HL-60 (cell line): ENCODE measurements at regions not wholly inside any gene's neighbourhood (a gene's known extent, or its start where the extent isn't known, plus 50 kb on each side); places are given as distances from the start of the nearest gene placed in this dataset.

ENCODE experiments used
- GABPA ChIP-seq: IDR thresholded peaks from 2 replicates; pipeline ENCODE4 v1.6.1; 2012; ENCODE audit warnings: low read depth
- POLR2AphosphoS5 ChIP-seq: IDR thresholded peaks from 2 replicates; pipeline ENCODE4 v1.6.1; 2012; ENCODE audit warnings: low read depth
- TF ChIP-seq, protein P1 (sequence below): IDR thresholded peaks from one replicate; pipeline ENCODE4 v1.5.1; 2011; ENCODE audit warnings: low read length, control low read depth, inconsistent platforms; ENCODE audit not compliant: insufficient read depth
- TF ChIP-seq, protein P2 (sequence below): IDR thresholded peaks from 2 replicates; pipeline ENCODE4 v1.6.1; 2012; ENCODE audit warnings: low read depth; ENCODE audit not compliant: insufficient replicate concordance

DNA sequence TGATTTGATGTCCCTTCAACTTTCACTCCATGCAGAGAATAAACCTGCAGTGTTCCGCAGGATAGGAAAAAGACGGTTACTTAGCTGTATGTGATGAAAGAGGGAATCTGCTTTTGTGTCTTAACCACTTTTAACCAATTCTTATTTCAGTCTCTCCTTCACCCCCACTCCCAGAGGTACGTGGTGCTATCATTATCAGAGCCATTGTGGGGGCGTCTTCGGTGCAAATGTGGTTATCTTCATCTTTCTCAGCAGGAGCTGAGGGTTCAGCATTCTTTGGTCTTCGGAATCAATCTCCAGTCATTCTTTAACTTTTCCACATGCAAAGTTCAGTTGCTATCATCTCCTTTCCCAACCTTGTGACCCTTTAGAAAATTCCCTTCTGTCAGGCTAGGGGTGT, 219.9 kb upstream of the LYZL1 start:
- TF ChIP-seq POLR2AphosphoS5 (no peak), GABPA (no peak)
- TF ChIP-seq, protein P1, sequence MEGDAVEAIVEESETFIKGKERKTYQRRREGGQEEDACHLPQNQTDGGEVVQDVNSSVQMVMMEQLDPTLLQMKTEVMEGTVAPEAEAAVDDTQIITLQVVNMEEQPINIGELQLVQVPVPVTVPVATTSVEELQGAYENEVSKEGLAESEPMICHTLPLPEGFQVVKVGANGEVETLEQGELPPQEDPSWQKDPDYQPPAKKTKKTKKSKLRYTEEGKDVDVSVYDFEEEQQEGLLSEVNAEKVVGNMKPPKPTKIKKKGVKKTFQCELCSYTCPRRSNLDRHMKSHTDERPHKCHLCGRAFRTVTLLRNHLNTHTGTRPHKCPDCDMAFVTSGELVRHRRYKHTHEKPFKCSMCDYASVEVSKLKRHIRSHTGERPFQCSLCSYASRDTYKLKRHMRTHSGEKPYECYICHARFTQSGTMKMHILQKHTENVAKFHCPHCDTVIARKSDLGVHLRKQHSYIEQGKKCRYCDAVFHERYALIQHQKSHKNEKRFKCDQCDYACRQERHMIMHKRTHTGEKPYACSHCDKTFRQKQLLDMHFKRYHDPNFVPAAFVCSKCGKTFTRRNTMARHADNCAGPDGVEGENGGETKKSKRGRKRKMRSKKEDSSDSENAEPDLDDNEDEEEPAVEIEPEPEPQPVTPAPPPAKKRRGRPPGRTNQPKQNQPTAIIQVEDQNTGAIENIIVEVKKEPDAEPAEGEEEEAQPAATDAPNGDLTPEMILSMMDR: no peak
- TF ChIP-seq, protein P2, sequence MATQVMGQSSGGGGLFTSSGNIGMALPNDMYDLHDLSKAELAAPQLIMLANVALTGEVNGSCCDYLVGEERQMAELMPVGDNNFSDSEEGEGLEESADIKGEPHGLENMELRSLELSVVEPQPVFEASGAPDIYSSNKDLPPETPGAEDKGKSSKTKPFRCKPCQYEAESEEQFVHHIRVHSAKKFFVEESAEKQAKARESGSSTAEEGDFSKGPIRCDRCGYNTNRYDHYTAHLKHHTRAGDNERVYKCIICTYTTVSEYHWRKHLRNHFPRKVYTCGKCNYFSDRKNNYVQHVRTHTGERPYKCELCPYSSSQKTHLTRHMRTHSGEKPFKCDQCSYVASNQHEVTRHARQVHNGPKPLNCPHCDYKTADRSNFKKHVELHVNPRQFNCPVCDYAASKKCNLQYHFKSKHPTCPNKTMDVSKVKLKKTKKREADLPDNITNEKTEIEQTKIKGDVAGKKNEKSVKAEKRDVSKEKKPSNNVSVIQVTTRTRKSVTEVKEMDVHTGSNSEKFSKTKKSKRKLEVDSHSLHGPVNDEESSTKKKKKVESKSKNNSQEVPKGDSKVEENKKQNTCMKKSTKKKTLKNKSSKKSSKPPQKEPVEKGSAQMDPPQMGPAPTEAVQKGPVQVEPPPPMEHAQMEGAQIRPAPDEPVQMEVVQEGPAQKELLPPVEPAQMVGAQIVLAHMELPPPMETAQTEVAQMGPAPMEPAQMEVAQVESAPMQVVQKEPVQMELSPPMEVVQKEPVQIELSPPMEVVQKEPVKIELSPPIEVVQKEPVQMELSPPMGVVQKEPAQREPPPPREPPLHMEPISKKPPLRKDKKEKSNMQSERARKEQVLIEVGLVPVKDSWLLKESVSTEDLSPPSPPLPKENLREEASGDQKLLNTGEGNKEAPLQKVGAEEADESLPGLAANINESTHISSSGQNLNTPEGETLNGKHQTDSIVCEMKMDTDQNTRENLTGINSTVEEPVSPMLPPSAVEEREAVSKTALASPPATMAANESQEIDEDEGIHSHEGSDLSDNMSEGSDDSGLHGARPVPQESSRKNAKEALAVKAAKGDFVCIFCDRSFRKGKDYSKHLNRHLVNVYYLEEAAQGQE: no peak
